Smooth muscle cell (in vitro differentiated cells): ENCODE measurements at regions not wholly inside any gene's neighbourhood (a gene's known extent, or its start where the extent isn't known, plus 50 kb on each side); places are given as distances from the start of the nearest gene placed in this dataset.
"Not testable (repeated sequence)": the region's sequence is repeated elsewhere in the genome, so short reads cannot be mapped to it uniquely, and the experiment has no call there.

ENCODE experiments used
- DNase-seq: peaks from one replicate; lab custom pipeline; 2025; ENCODE audit not compliant: unreplicated experiment; lab: John Stamatoyannopoulos, UW
- H2AFZ ChIP-seq: fragments of 200-600 bp; sonication (generic); 2 replicates; pipeline ENCODE4 v1.6.0; 2016; ENCODE audit warnings: antibody characterized with exemption, low read depth, mild to moderate bottlenecking
- H3F3A ChIP-seq: fragments of 200-600 bp; sonication (generic); 2 replicates; pipeline ENCODE4 v1.6.0; 2017; ENCODE audit warnings: antibody characterized with exemption, low read depth
- H3K27ac ChIP-seq: fragments of 200-600 bp; sonication (generic); 2 replicates; pipeline ENCODE4 v1.5.1; 2016; ENCODE audit warnings: low read depth, mild to moderate bottlenecking
- H3K27me3 ChIP-seq: fragments of 200-600 bp; sonication (generic); 2 replicates; pipeline ENCODE4 v1.6.1; 2016; ENCODE audit warnings: low read depth, mild to moderate bottlenecking
- H3K36me3 ChIP-seq: fragments of 200-600 bp; sonication (generic); 2 replicates; pipeline ENCODE4 v1.5.1; 2016; ENCODE audit warnings: low read depth
- H3K4me1 ChIP-seq: fragments of 200-600 bp; sonication (generic); 2 replicates; pipeline ENCODE4 v1.5.1; 2016; ENCODE audit warnings: low read depth
- H3K4me2 ChIP-seq: fragments of 200-600 bp; sonication (generic); 2 replicates; pipeline ENCODE4 v1.6.0; 2016; ENCODE audit warnings: mild to moderate bottlenecking
- H3K4me3 ChIP-seq: fragments of 200-600 bp; sonication (generic); 2 replicates; pipeline ENCODE4 v1.5.1; 2016; ENCODE audit warnings: mild to moderate bottlenecking
- H3K79me2 ChIP-seq: fragments of 200-600 bp; sonication (generic); 2 replicates; pipeline ENCODE4 v1.6.0; 2016; ENCODE audit warnings: low read depth, mild to moderate bottlenecking
- H3K9ac ChIP-seq: fragments of 200-600 bp; sonication (generic); 2 replicates; pipeline ENCODE4 v1.6.0; 2016; ENCODE audit warnings: low read depth
- H3K9me3 ChIP-seq: fragments of 200-600 bp; sonication (generic); replicated peaks from 2 replicates; pipeline ENCODE4 v1.5.1; 2016; ENCODE audit warnings: low read depth
- H4K20me1 ChIP-seq: fragments of 200-600 bp; sonication (generic); 2 replicates; pipeline ENCODE4 v1.6.0; 2016; ENCODE audit warnings: low read depth
- CTCF ChIP-seq: fragments of 200-600 bp; sonication (generic); IDR thresholded peaks from 2 replicates; pipeline ENCODE4 v1.5.1; 2017; ENCODE audit warnings: borderline replicate concordance, mild to moderate bottlenecking, antibody characterized with exemption; ENCODE audit not compliant: insufficient read depth, poor library complexity, severe bottlenecking
- WGBS: methylation state at CpG from one replicate; pipeline ENCODE4 v1.1.7; 2016; ENCODE audit warnings: low lambda C conversion rate; 5-methylcytosine and 5-hydroxymethylcytosine counted together

GRCh38 chr4:126761947-126762662, 870.7 kb upstream of the INTU start:
- no peak for TF ChIP-seq CTCF
- Histone ChIP-seq H3K9ac (no peak overlapping the region), H2AFZ (no peak overlapping the region), H3K4me2 (no peak overlapping the region), H4K20me1 (no peaks in the 10 kb centered on the region), H3K79me2 (no peaks in the 10 kb centered on the region), H3F3A (no peaks in the 10 kb centered on the region), H3K36me3 (no peaks in the 10 kb centered on the region), H3K27me3 (no peaks in the 10 kb centered on the region), H3K4me3 (no peak overlapping the region), H3K9me3 (no peaks in the 10 kb centered on the region), H3K4me1 (no peaks in the 10 kb centered on the region), H3K27ac (no peak overlapping the region)
- no peak for DNase-seq
- WGBS = 95% methylated on average over 1 of the region's 1 CpG

DNA sequence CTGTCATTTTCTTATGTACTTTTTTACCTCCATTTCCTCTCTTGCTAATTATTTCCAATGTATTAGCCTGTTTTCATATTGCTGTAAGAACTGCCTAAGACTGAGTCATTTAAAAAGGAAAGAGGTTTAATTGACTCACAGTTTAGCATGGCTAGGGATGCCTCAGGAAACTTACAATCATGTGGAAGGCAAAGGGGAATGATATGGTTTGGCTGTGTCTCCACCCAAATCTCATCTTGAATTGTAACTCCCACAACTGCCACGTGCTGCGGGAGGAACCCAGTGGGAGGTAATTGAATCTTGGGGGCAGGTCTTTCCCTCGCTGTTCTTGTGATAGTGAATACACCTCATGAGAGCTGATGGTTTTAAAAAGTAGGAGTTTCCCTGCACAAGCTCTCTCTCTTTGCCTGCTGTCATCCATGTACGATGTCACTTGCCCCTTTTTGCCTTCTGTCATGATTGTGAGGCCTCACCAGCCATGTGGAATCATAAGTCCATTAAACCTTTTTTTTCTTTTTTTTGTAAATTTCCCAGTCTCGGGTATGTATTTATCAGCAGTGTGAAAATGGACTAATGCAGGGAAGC, 870.0 kb upstream of the INTU start:
- no peak for TF ChIP-seq CTCF
- H3F3A ChIP-seq = no peaks in the 10 kb centered on the region
- DNase-seq = no peak
- no peaks in the 10 kb centered on the region for H3K36me3 ChIP-seq
- H2AFZ ChIP-seq = no peak overlapping the region
- no peaks in the 10 kb centered on the region for H3K79me2 ChIP-seq
- H3K27ac ChIP-seq = no peak overlapping the region
- H3K4me2 ChIP-seq = no peak overlapping the region
- no peaks in the 10 kb centered on the region for H4K20me1 ChIP-seq
- no peaks in the 10 kb centered on the region for H3K4me1 ChIP-seq
- no peak overlapping the region for H3K9ac ChIP-seq
- WGBS = 88% methylated on average over 5 of the region's 5 CpGs
- no peaks in the 10 kb centered on the region for H3K27me3 ChIP-seq
- H3K4me3 ChIP-seq = no peak overlapping the region
- no peaks in the 10 kb centered on the region for H3K9me3 ChIP-seq

DNA sequence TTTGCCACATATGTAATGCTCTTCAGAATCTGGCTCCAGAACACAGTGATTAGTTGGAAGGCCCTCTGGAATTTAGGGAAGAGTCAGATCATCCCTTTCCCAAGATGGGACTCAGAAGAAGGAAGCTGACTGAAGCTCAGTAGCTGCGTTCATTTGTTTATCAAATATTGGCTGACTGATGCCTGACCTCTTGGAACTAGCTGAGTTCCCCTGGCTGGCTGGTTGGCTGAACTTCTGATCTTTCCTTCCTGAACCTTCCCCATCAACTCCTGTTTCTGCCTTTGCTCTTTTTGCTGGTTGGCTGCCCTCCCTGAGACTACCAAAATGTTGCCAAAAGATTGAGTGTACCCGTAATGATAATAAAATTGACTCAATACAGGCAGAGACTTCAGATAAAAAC, 866.5 kb upstream of the INTU start:
- WGBS = 67% methylated on average over 2 of the region's 2 CpGs
- no peak for TF ChIP-seq CTCF
- no peaks in the 10 kb centered on the region for H3K36me3 ChIP-seq
- DNase-seq = no peak
- no peaks in the 10 kb centered on the region for H3K79me2 ChIP-seq
- no peaks in the 10 kb centered on the region for H3K27me3 ChIP-seq
- no peaks in the 10 kb centered on the region for H3F3A ChIP-seq
- H4K20me1 ChIP-seq = no peaks in the 10 kb centered on the region
- H3K9me3 ChIP-seq = no peaks in the 10 kb centered on the region
- no peak overlapping the region for H3K9ac ChIP-seq
- no peak overlapping the region for H3K4me2 ChIP-seq
- no peaks in the 10 kb centered on the region for H3K4me1 ChIP-seq
- H3K27ac ChIP-seq = no peak overlapping the region
- no peak overlapping the region for H3K4me3 ChIP-seq
- H2AFZ ChIP-seq = no peak overlapping the region

- DNase-seq = no peak
- no peak overlapping the region for H3K4me2 ChIP-seq
- no peak for TF ChIP-seq CTCF
These were observed 864.4 kb upstream of the INTU start for GRCh38 chr4:126768338-126768737.

DNA sequence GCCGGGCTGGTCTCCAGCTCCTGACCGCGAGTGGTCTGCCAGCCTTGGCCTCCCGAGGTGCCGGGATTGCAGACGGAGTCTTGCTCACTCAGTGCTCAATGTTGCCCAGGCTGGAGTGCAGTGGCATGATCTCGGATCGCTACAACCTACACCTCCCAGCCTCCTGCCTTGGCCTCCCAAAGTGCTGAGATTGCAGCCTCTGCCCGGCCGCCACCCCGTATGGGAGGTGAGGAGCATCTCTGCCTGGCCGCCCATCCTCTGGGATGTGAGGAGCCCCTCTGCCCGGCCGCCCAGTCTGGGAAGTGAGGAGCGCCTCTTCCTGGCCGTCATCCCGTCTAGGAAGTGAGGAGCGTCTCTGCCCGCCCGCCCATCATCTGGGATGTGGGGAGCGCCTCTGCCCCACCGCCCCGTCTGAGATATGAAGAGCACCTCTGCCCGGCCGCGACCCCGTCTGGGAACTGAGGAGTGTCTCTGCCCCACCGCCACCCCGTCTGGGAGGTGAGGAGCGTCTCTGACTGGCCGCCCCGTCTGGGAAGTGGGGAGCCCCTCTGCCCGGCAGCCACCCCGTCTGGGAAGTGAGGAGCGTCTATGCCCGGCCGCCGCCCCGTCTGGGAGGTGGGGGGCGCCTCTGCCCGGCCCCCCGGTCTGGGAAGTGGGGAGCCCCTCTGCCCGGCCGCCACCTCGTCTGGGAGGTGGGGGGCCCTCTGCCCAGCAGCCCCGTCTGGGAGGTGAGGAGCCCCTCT, 861.8 kb upstream of the INTU start:
- 98% methylated on average over 42 of the region's 46 CpGs for WGBS
- H3K9ac ChIP-seq, H2AFZ ChIP-seq, H3K4me1 ChIP-seq, H3K4me3 ChIP-seq, H3K27me3 ChIP-seq, H3K4me2 ChIP-seq, H3K27ac ChIP-seq, H3K9me3 ChIP-seq, H3F3A ChIP-seq, H3K79me2 ChIP-seq, H3K36me3 ChIP-seq, DNase-seq, H4K20me1 ChIP-seq: not testable (repeated sequence)

More at GRCh38 chr4:126768338-126768737, 864.4 kb upstream of the INTU start:
- Histone ChIP-seq H3K9ac (no peak overlapping the region), H3K4me3 (no peak overlapping the region), H3K79me2 (no peaks in the 10 kb centered on the region), H3F3A (no peaks in the 10 kb centered on the region), H4K20me1 (no peaks in the 10 kb centered on the region), H3K4me1 (no peaks in the 10 kb centered on the region), H3K27me3 (no peaks in the 10 kb centered on the region), H3K9me3 (no peaks in the 10 kb centered on the region), H3K27ac (no peak overlapping the region), H3K36me3 (no peaks in the 10 kb centered on the region), H2AFZ (no peak overlapping the region)
